ENCODE measurements at regions not wholly inside any gene's neighbourhood (a gene's known extent, or its start where the extent isn't known, plus 50 kb on each side); places are given as distances from the start of the nearest gene placed in this dataset.

DNA sequence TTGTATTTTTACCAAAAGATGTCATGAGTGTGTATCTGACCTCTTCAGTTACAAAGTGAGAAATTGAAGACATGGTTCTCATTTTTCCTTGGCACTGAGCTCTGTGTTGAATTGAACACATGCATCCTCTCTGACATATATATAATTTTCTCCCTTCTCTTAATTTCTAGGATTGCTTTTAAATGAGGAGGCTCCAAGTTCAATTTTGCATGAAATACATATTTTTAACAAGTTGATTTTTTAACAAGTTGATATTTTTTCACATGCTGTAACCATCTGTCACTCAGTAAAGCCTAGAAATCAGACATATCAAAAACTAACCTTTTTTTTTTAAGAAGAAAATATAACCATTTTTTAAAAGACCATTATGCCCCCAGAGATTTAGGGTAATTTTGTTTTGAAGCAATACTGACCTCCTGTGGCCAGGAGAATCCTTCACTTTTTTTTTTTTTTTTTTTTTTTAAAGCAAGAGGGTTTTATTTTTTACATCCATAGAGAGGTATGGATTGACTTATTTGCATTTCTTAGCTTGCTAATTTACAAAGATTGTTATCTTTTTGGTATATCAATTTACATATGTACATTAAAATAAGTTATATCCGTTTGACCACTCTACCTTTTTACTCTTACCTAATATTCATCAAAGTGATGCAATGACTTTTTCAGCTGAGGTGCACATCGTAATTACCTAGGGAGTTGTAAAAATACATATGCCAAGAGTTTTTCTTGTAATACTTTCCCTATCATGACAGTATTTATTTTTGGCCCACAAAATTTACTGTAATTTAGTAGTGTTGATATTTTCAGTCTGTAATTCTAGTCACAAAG is 161.8 kb downstream of the SOCS6 start:
- TF ChIP-seq ZNF274 (IDR thresholded peaks at IDR 0.05; ENCODE audit: low read depth, low read length): no peak
- no peak for TF ChIP-seq YY1 (IDR thresholded peaks at IDR 0.05; ENCODE audit: insufficient read depth, insufficient read length)
